ENCODE measurements at regions not wholly inside any gene's neighbourhood (a gene's known extent, or its start where the extent isn't known, plus 50 kb on each side); places are given as distances from the start of the nearest gene placed in this dataset.

DNA sequence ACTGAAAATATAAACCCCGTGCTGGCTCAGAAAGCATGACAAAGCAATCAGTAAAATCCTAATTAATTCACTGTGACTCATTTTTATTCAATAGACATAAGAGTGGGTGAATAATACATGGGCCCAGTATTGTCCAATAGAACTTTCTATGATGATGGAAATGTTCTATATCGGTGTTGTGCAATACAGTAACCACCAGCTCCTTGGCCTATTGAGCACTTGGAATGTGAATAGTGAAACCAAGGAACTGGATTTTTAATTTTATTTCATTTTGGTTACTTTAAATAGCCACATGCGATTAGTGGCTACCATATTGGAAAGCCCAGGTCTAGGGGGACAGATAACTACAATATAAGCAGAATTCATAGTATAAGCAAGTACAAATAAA is 69.8 kb upstream of the PPP2R3A start:
- TF ChIP-seq, protein P1, sequence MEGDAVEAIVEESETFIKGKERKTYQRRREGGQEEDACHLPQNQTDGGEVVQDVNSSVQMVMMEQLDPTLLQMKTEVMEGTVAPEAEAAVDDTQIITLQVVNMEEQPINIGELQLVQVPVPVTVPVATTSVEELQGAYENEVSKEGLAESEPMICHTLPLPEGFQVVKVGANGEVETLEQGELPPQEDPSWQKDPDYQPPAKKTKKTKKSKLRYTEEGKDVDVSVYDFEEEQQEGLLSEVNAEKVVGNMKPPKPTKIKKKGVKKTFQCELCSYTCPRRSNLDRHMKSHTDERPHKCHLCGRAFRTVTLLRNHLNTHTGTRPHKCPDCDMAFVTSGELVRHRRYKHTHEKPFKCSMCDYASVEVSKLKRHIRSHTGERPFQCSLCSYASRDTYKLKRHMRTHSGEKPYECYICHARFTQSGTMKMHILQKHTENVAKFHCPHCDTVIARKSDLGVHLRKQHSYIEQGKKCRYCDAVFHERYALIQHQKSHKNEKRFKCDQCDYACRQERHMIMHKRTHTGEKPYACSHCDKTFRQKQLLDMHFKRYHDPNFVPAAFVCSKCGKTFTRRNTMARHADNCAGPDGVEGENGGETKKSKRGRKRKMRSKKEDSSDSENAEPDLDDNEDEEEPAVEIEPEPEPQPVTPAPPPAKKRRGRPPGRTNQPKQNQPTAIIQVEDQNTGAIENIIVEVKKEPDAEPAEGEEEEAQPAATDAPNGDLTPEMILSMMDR (IDR thresholded peaks at IDR 0.05) = no peak
- intact Hi-C loops (cut with micrococcal nuclease) = loop anchor here (5.0 to 10.0 kb wide), 3 partner anchors 1098 to 1291 kb away; partner anchors contain the start of gene EPHB1 (in 2 of the 2)
- H3K4me1 ChIP-seq (ENCODE audit: control insufficient read depth in 1 of 2, insufficient read depth in 2 of 2, low read length in 2 of 2) = no peaks in the 10 kb centered on the region

DNA sequence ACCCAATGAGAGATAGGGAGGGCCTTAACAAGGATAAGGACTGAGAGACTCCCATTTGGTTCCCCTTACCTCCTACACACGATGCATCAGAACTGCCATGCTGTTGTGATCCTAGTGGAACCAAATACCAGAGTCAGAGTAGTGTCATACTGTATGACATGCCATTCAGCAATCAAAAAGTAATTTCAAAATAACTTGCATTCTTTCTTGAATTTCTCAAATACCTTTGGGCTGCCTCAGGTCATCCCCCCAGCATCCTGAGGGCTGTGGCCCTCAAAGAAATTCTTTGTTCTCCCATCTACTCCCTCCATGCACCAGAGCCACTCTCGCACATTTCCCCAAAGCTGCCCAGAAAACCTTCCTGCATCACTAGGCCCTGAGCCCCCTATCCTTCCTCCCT is 68.9 kb upstream of the PPP2R3A start:
- WGBS (ENCODE audit: insufficient coverage) = 94% methylated on average over 2 of the region's 2 CpGs
- H4K20me1 ChIP-seq (ENCODE audit: insufficient read depth, low read length) = no peaks in the 10 kb centered on the region
- H3K9me3 ChIP-seq (replicated peaks in 1 of 2; ENCODE audit: control insufficient read depth in 1 of 2, insufficient read depth in 1 of 2, low read length in 2 of 2) = no peaks in the 10 kb centered on the region
- no peak overlapping the region for H3K4me3 Mint-ChIP-seq
- no peaks in the 10 kb centered on the region for H3K36me3 ChIP-seq (replicated peaks in 1 of 2; ENCODE audit: control insufficient read depth in 1 of 2, insufficient read depth in 2 of 2, low read length in 2 of 2)
- H3K4me2 ChIP-seq (replicated peaks; ENCODE audit: extremely low read depth, low read length, poor library complexity, severe bottlenecking) = no peak overlapping the region
- peaks cover 0 to 2% (median 0%) of the 10 kb centered on the region in 7 donors for H3K9me3 Mint-ChIP-seq
- no peak overlapping the region for H3K27ac ChIP-seq (ENCODE audit: low read depth in 1 of 2, low read length in 2 of 2)
- H3K27ac Mint-ChIP-seq = no peak overlapping the region
- H3K4me3 ChIP-seq (replicated peaks in 1 of 3; ENCODE audit: low read depth in 2 of 3, low read length in 3 of 3) = no peak overlapping the region
- H3K27me3 Mint-ChIP-seq (ENCODE audit: low read depth in 3 of 3) = peaks cover 2 to 7% (median 3%) of the 10 kb centered on the region in 3 donors
- no peaks in the 10 kb centered on the region for H3K36me3 Mint-ChIP-seq
- no peaks in the 10 kb centered on the region for H3K4me1 Mint-ChIP-seq
- intact Hi-C loops (cut with micrococcal nuclease) = loop anchor here (5.0 to 10.0 kb wide), 3 partner anchors 1099 to 1292 kb away; partner anchors contain the start of gene EPHB1 (in 2 of the 2)
- TF ChIP-seq, protein P1 (IDR thresholded peaks at IDR 0.05) = no peak
- DNase-seq = no peak
- no peak overlapping the region for H3K9ac ChIP-seq (ENCODE audit: insufficient read depth, low read length, poor library complexity, severe bottlenecking)
- H3K79me2 ChIP-seq (ENCODE audit: insufficient read depth, low read length) = no peaks in the 10 kb centered on the region
- H3K27me3 ChIP-seq (ENCODE audit: control insufficient read depth in 2 of 2, insufficient read depth in 2 of 2, low read length in 2 of 2) = peaks cover 0 to 3% of the 10 kb centered on the region in 2 donors
- no peaks in the 10 kb centered on the region for H3K4me1 ChIP-seq (ENCODE audit: control insufficient read depth in 1 of 2, insufficient read depth in 2 of 2, low read length in 2 of 2)
- no peak overlapping the region for H2AFZ ChIP-seq (ENCODE audit: insufficient read depth, low read depth, low read length, poor library complexity, severe bottlenecking)

More for the DNA sequence above, 69.8 kb upstream of the PPP2R3A start:
- Mint-ChIP-seq H3K27me3 (ENCODE audit: low read depth in 3 of 3) (peaks cover 2 to 7% (median 3%) of the 10 kb centered on the region in 3 donors), H3K27ac (no peak overlapping the region), H3K9me3 (peaks cover 0 to 3% (median 1%) of the 10 kb centered on the region in 7 donors), H3K4me1 (no peaks in the 10 kb centered on the region), H3K4me3 (no peak overlapping the region), H3K36me3 (no peaks in the 10 kb centered on the region)
- no peaks in the 10 kb centered on the region for H3K9me3 ChIP-seq (replicated peaks in 1 of 2; ENCODE audit: control insufficient read depth in 1 of 2, insufficient read depth in 1 of 2, low read length in 2 of 2)
- no peak for DNase-seq
- no peak overlapping the region for H3K27ac ChIP-seq (ENCODE audit: low read depth in 1 of 2, low read length in 2 of 2)
- peaks cover 0 to 3% of the 10 kb centered on the region in 2 donors for H3K27me3 ChIP-seq (ENCODE audit: control insufficient read depth in 2 of 2, insufficient read depth in 2 of 2, low read length in 2 of 2)
- no CpG with 5 or more reads among the region's 3 CpGs for WGBS (ENCODE audit: insufficient coverage)
- no peaks in the 10 kb centered on the region for H4K20me1 ChIP-seq (ENCODE audit: insufficient read depth, low read length)
- no peaks in the 10 kb centered on the region for H3K36me3 ChIP-seq (replicated peaks in 1 of 2; ENCODE audit: control insufficient read depth in 1 of 2, insufficient read depth in 2 of 2, low read length in 2 of 2)
- no peak overlapping the region for H3K9ac ChIP-seq (ENCODE audit: insufficient read depth, low read length, poor library complexity, severe bottlenecking)
- no peaks in the 10 kb centered on the region for H3K79me2 ChIP-seq (ENCODE audit: insufficient read depth, low read length)
- H2AFZ ChIP-seq (ENCODE audit: insufficient read depth, low read depth, low read length, poor library complexity, severe bottlenecking) = no peak overlapping the region
- H3K4me3 ChIP-seq (replicated peaks in 1 of 3; ENCODE audit: low read depth in 2 of 3, low read length in 3 of 3) = no peak overlapping the region
- H3K4me2 ChIP-seq (replicated peaks; ENCODE audit: extremely low read depth, low read length, poor library complexity, severe bottlenecking) = no peak overlapping the region
